KMS-11 (cell line): ENCODE measurements at regions not wholly inside any gene's neighbourhood (a gene's known extent, or its start where the extent isn't known, plus 50 kb on each side); places are given as distances from the start of the nearest gene placed in this dataset.

Experiments
- H2AFZ ChIP-seq: fragments of 200-600 bp; sonication (generic); 2 replicates; pipeline ENCODE4 v1.6.1; 2016; ENCODE audit warnings: antibody characterized with exemption, mixed run types, low read depth
- H3K27ac ChIP-seq: fragments of 200-600 bp; sonication (generic); 2 replicates; pipeline ENCODE4 v1.6.1; 2016; ENCODE audit warnings: mild to moderate bottlenecking, mixed run types
- H3K27me3 ChIP-seq: fragments of 200-600 bp; sonication (generic); 2 replicates; pipeline ENCODE4 v1.6.1; 2017; ENCODE audit warnings: mild to moderate bottlenecking, low read depth, mixed run types, moderate library complexity; ENCODE audit not compliant: insufficient read depth
- H3K36me3 ChIP-seq: fragments of 200-600 bp; sonication (generic); 2 replicates; pipeline ENCODE4 v1.6.1; 2017; ENCODE audit warnings: mild to moderate bottlenecking, mixed run types; ENCODE audit not compliant: insufficient read depth
- H3K4me1 ChIP-seq: fragments of 200-600 bp; sonication (generic); 2 replicates; pipeline ENCODE4 v1.6.1; 2016; ENCODE audit warnings: mild to moderate bottlenecking, low read depth, mixed run types; ENCODE audit not compliant: poor library complexity, severe bottlenecking
- H3K4me2 ChIP-seq: fragments of 200-600 bp; sonication (generic); 2 replicates; pipeline ENCODE4 v1.7.0; 2016; ENCODE audit warnings: mild to moderate bottlenecking, mixed run types
- H3K4me3 ChIP-seq: fragments of 200-600 bp; sonication (generic); IDR thresholded peaks from 2 replicates; pipeline ENCODE4 v1.6.1; 2017; ENCODE audit warnings: low read depth, low read length, mixed read lengths; ENCODE audit not compliant: insufficient read depth
- H3K79me2 ChIP-seq: fragments of 200-600 bp; sonication (generic); 2 replicates; pipeline ENCODE4 v1.6.1; 2016; ENCODE audit warnings: low read depth, mixed run types; ENCODE audit not compliant: insufficient read depth
- H3K9ac ChIP-seq: fragments of 200-600 bp; sonication (generic); 2 replicates; pipeline ENCODE4 v1.6.1; 2016; ENCODE audit warnings: mild to moderate bottlenecking, mixed run types
- H4K20me1 ChIP-seq: fragments of 200-600 bp; sonication (generic); 2 replicates; pipeline ENCODE4 v1.6.1; 2016; ENCODE audit warnings: mild to moderate bottlenecking, mixed run types; ENCODE audit not compliant: insufficient read depth
- CTCF ChIP-seq: fragments of 200-600 bp; sonication (generic); conservative IDR thresholded peaks from 2 replicates; pipeline ENCODE4 v1.6.1; 2017; ENCODE audit warnings: low read depth, mild to moderate bottlenecking, antibody characterized with exemption, low read length, moderate library complexity, mixed read lengths

DNA sequence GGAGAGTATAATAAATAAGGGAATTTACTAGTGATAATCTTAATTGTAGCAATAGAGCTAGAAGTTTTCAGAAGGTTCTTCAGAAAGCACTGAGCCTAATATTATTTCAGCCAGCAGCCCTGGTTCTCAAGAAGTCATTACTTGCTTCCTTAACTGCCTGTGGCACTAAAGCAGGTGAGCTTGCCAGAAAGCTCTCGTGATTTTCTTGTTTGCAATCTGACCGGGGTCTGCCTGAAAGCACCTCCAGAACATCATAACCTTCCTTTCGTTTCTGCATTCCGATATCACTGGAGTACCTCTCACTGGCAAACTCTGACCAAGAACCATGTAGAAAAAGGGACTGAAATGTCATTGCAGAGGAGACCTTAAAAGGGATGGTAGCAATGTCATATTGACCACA lies 510.3 kb downstream of the ZIC1 start:
- Histone ChIP-seq H3K9ac (no peak overlapping the region), H3K36me3 (no peaks in the 10 kb centered on the region), H3K27me3 (no peaks in the 10 kb centered on the region), H3K4me1 (no peaks in the 10 kb centered on the region), H3K79me2 (no peaks in the 10 kb centered on the region), H4K20me1 (no peaks in the 10 kb centered on the region), H2AFZ (no peak overlapping the region), H3K27ac (no peak overlapping the region), H3K4me2 (no peak overlapping the region), H3K4me3 (no peak overlapping the region)
- TF ChIP-seq CTCF: no peak

DNA sequence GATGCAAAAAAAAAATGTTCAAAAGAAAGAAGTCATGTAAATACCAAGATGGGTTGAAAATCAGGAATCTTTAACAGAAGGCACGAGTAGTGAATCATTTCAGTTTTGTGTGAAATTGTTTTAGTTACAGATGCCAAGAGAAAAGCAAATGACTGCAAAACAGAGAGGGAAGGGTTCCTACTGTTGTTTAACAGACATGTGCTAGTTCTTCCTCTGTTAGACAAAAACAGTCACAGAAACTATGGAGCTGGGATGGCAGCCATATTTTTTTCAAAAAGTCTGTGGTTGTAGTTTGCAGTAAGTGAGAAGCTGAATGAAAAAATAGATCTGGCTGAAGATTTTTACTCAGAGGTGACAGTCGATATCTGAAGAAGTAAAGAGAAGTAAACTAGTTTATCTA lies 511.9 kb downstream of the ZIC1 start:
- Histone ChIP-seq H3K4me2 (no peak overlapping the region), H3K4me3 (no peak overlapping the region), H3K36me3 (no peaks in the 10 kb centered on the region), H4K20me1 (no peaks in the 10 kb centered on the region), H3K27ac (no peak overlapping the region), H2AFZ (no peak overlapping the region; the same call in 1 of the 2 replicates), H3K9ac (no peak overlapping the region), H3K4me1 (no peaks in the 10 kb centered on the region), H3K27me3 (no peaks in the 10 kb centered on the region), H3K79me2 (no peaks in the 10 kb centered on the region)
- TF ChIP-seq CTCF: no peak

DNA sequence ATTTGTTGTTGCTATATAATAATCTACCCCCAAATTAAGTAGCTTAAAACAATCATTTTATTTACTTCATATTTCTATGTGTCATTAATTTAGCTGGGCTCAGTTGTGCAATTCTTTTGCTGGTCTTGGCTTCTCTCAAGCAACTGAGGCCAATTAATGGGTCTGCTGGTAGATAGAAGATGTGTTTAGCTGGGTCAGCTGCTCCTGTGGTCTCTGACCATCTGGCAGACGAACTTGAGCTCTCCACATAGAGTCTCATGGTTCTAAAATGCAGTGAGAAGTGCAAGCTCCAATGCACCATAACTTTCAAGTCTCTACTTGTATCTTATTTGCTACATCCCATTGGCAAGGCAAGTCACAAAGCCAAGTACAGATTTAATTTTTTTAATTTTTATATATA lies 515.6 kb downstream of the ZIC1 start:
- TF ChIP-seq CTCF: no peak

GRCh38 chr3:147925272-147925671 lies 516.1 kb downstream of the ZIC1 start:
- H3K9ac ChIP-seq: no peak overlapping the region
- H3K79me2 ChIP-seq: no peaks in the 10 kb centered on the region
- H3K4me2 ChIP-seq: no peak overlapping the region
- H3K4me1 ChIP-seq: no peaks in the 10 kb centered on the region
- no peak overlapping the region for H2AFZ ChIP-seq
- no peak for TF ChIP-seq CTCF
- no peaks in the 10 kb centered on the region for H4K20me1 ChIP-seq
- H3K36me3 ChIP-seq: no peaks in the 10 kb centered on the region
- no peaks in the 10 kb centered on the region for H3K27me3 ChIP-seq
- no peak overlapping the region for H3K27ac ChIP-seq
- H3K4me3 ChIP-seq: no peak overlapping the region

More for the DNA sequence above, 515.6 kb downstream of the ZIC1 start:
- Histone ChIP-seq H3K4me2 (no peak overlapping the region), H3K4me3 (no peak overlapping the region), H3K36me3 (no peaks in the 10 kb centered on the region), H2AFZ (no peak overlapping the region), H3K4me1 (no peaks in the 10 kb centered on the region), H3K27me3 (no peaks in the 10 kb centered on the region), H3K79me2 (no peaks in the 10 kb centered on the region), H4K20me1 (no peaks in the 10 kb centered on the region), H3K9ac (no peak overlapping the region), H3K27ac (no peak overlapping the region)
